Panc1 (cell line): ENCODE measurements at regions not wholly inside any gene's neighbourhood (a gene's known extent, or its start where the extent isn't known, plus 50 kb on each side); places are given as distances from the start of the nearest gene placed in this dataset.

ENCODE experiments used
- ATAC-seq: fragments of 200-7000 bp; cut with Tn5 transposase; 2 replicates; pipeline ENCODE4 v1.9.1; 2020; ENCODE audit warnings: mild to moderate bottlenecking, moderate library complexity
- BruUV-seq: library from RNA; stranded (reverse); fragments of 400-500 nt; replicated peaks from 2 replicates; lab custom pipeline; 2021; lab: Mats Ljungman, UMichigan
- CTCF ChIA-PET: fragments of 300-600 bp; sonication (Branson Sonifier 250); formaldehyde crosslinking; loops from one replicate; lab custom pipeline; 2022; ENCODE audit warnings: antibody characterized with exemption; lab: Charles Lee
- POLR2A ChIA-PET: fragments of 300-600 bp; sonication (Branson Sonifier 250); formaldehyde crosslinking; loops from one replicate; lab custom pipeline; 2022; ENCODE audit warnings: antibody characterized with exemption; lab: Charles Lee
- DNase-seq: peaks from one replicate; pipeline ENCODE4 v3.0.0-alpha.2; 2010; ENCODE audit warnings: low read depth, low spot score
- H3K27ac ChIP-seq: 2 replicates; pipeline ENCODE4 v1.5.1; 2011; ENCODE audit warnings: mild to moderate bottlenecking, low read length, inconsistent platforms
- H3K27me3 ChIP-seq: fragments of 200-500 bp; sonication (Bioruptor generic); 2 replicates; pipeline ENCODE4 v1.6.0; 2014; ENCODE audit warnings: low read length, inconsistent platforms; ENCODE audit not compliant: control insufficient read depth, insufficient read depth
- H3K36me3 ChIP-seq: fragments of 200-500 bp; sonication (Bioruptor generic); 2 replicates; pipeline ENCODE4 v1.5.1; 2014; ENCODE audit warnings: inconsistent platforms, mild to moderate bottlenecking, low read length, moderate library complexity; ENCODE audit not compliant: control insufficient read depth, insufficient read depth
- H3K4me1 ChIP-seq: 2 replicates; pipeline ENCODE4 v1.5.1; 2011; ENCODE audit warnings: inconsistent platforms, mild to moderate bottlenecking, low read length, moderate library complexity; ENCODE audit not compliant: control insufficient read depth, insufficient read depth
- H3K4me3 ChIP-seq, 2 experiments: 2 replicates each; pipeline ENCODE4 v1.5.1; 2011 to 2012; ENCODE audit warnings: low read depth in 2 of 2, low read length in 2 of 2, mild to moderate bottlenecking in 2 of 2, inconsistent platforms in 1 of 2, moderate library complexity in 1 of 2
- H3K9me3 ChIP-seq: fragments of 200-500 bp; sonication (Bioruptor generic); 2 replicates; pipeline ENCODE4 v1.5.1; 2014; ENCODE audit warnings: low read depth, mild to moderate bottlenecking, inconsistent platforms, low read length, moderate library complexity; ENCODE audit not compliant: control insufficient read depth, insufficient read depth
- CTCF ChIP-seq: fragments of 450-650 bp; IDR thresholded peaks from 2 replicates; pipeline ENCODE4 v1.5.1; 2017; ENCODE audit warnings: mild to moderate bottlenecking
- POLR2AphosphoS5 ChIP-seq: IDR thresholded peaks from 2 replicates; pipeline ENCODE4 v1.6.1; 2012; ENCODE audit warnings: mild to moderate bottlenecking, low read depth, low read length, moderate library complexity
- REST ChIP-seq, 2 experiments: IDR thresholded peaks; 2 replicates each; pipeline ENCODE4 v1.6.1; 2011 to 2012; ENCODE audit warnings: low read depth in 2 of 2, control low read depth in 1 of 2, low read length in 1 of 2, mild to moderate bottlenecking in 1 of 2, moderate library complexity in 1 of 2; ENCODE audit not compliant: insufficient read depth in 1 of 2
- SIN3A ChIP-seq: IDR thresholded peaks from 2 replicates; pipeline ENCODE4 v1.6.1; 2012; ENCODE audit warnings: low read depth, mild to moderate bottlenecking, low read length, moderate library complexity, borderline replicate concordance; ENCODE audit not compliant: insufficient read depth
- TCF7L2 ChIP-seq: IDR thresholded peaks from 2 replicates; pipeline ENCODE4 v1.6.1; 2011; ENCODE audit warnings: mild to moderate bottlenecking, low read depth, low read length, inconsistent platforms
- in situ Hi-C: cut with HindIII; loops from 2 replicates; pipeline ENCODE4 v1.10.0; 2016; ENCODE audit warnings: low sequenced_read_pairs, low pct_unique_long_range_greater_than_20kb
- intact Hi-C: fragments of 100-400 bp; cut with micrococcal nuclease; formaldehyde crosslinking; loops from one replicate; pipeline ENCODE4 v1.10.0; 2022; ENCODE audit not compliant: unreplicated experiment

- Histone ChIP-seq H3K36me3 (no peaks in the 10 kb centered on the region), H3K9me3 (no peaks in the 10 kb centered on the region), H3K4me3 (no peak overlapping the region), H3K4me1 (no peaks in the 10 kb centered on the region), H3K27ac (no peak overlapping the region), H3K27me3 (no peaks in the 10 kb centered on the region)
- ATAC-seq (no peak), DNase-seq (no peak)
- intact Hi-C loops (no loop called here), in situ Hi-C loops (no loop called here)
- CTCF ChIA-PET = no interaction called here
- no TSS peak for BruUV-seq
- POLR2A ChIA-PET = no interaction called here
- TF ChIP-seq TCF7L2 = no peak
- TF ChIP-seq CTCF = no peak
- no peak for TF ChIP-seq REST (IDR thresholded peaks at IDR 0.05; ENCODE audit: insufficient read depth in 1 of 2, low read depth in 2 of 2, low read length in 1 of 2)
- no peak for TF ChIP-seq SIN3A
- no peak for TF ChIP-seq POLR2AphosphoS5
Observed at GRCh38 chr16:8107296-8107695, 483.0 kb downstream of the TMEM114 start.

GRCh38 chr16:8103649-8104289 lies 486.5 kb downstream of the TMEM114 start:
- DNase-seq (no peak), ATAC-seq (no peak)
- H3K27ac ChIP-seq = no peak overlapping the region
- intact Hi-C loops = no loop called here
- POLR2A ChIA-PET = no interaction called here
- no peaks in the 10 kb centered on the region for H3K36me3 ChIP-seq
- no peaks in the 10 kb centered on the region for H3K4me1 ChIP-seq
- no TSS peak for BruUV-seq
- H3K4me3 ChIP-seq = no peak overlapping the region
- no peaks in the 10 kb centered on the region for H3K27me3 ChIP-seq
- TF ChIP-seq TCF7L2 (no peak), CTCF (no peak), POLR2AphosphoS5 (no peak), SIN3A (no peak)
- CTCF ChIA-PET = no interaction called here
- no peaks in the 10 kb centered on the region for H3K9me3 ChIP-seq
- in situ Hi-C loops = no loop called here
